A673 (cell line): ENCODE measurements at regions not wholly inside any gene's neighbourhood (a gene's known extent, or its start where the extent isn't known, plus 50 kb on each side); places are given as distances from the start of the nearest gene placed in this dataset.
A peak's percentile ranks its signal among the peaks of the same experiment; 100 is the strongest.

ENCODE experiments used
- BruUV-seq: library from RNA; stranded (reverse); fragments of 400-500 nt; replicated peaks from 2 replicates; lab custom pipeline; 2021; lab: Mats Ljungman, UMichigan
- CTCF ChIA-PET: fragments of 300-600 bp; sonication (Branson Sonifier 250); formaldehyde crosslinking; loops from one replicate; lab custom pipeline; 2022; ENCODE audit warnings: antibody characterized with exemption; lab: Charles Lee
- POLR2A ChIA-PET: fragments of 300-600 bp; sonication (Branson Sonifier 250); formaldehyde crosslinking; loops from one replicate; lab custom pipeline; 2022; ENCODE audit warnings: antibody characterized with exemption; ENCODE audit not compliant: low non-redundant PET; lab: Charles Lee
- DNase-seq: peaks from one replicate; pipeline ENCODE4 v3.0.0-alpha.2; 2015; ENCODE audit warnings: low spot score
- H3K27ac ChIP-seq: fragments of 200-600 bp; sonication (generic); 2 replicates; pipeline ENCODE4 v1.5.1; 2016; ENCODE audit warnings: mixed run types, low read depth, mild to moderate bottlenecking, mixed read lengths, antibody characterized with exemption, low read length; ENCODE audit not compliant: poor library complexity, severe bottlenecking
- H3K27me3 ChIP-seq: fragments of 200-600 bp; sonication (generic); replicated peaks from 2 replicates; pipeline ENCODE4 v1.6.1; 2017; ENCODE audit warnings: mixed run types, low read depth, mild to moderate bottlenecking, mixed read lengths, antibody characterized with exemption, low read length; ENCODE audit not compliant: insufficient read depth, poor library complexity
- H3K36me3 ChIP-seq: fragments of 200-600 bp; sonication (generic); 2 replicates; pipeline ENCODE4 v1.6.1; 2016; ENCODE audit warnings: mixed run types, mild to moderate bottlenecking, mixed read lengths, antibody characterized with exemption, low read length; ENCODE audit not compliant: insufficient read depth, poor library complexity, severe bottlenecking
- H3K4me1 ChIP-seq: fragments of 200-600 bp; sonication (generic); 2 replicates; pipeline ENCODE4 v1.6.1; 2017; ENCODE audit warnings: mixed run types, mild to moderate bottlenecking, mixed read lengths, antibody characterized with exemption, low read length; ENCODE audit not compliant: insufficient read depth, poor library complexity, severe bottlenecking
- H3K4me3 ChIP-seq: fragments of 200-600 bp; sonication (generic); 2 replicates; pipeline ENCODE4 v1.5.1; 2016; ENCODE audit warnings: low read depth, mixed run types, mild to moderate bottlenecking, mixed read lengths, low read length; ENCODE audit not compliant: poor library complexity, severe bottlenecking
- H3K9me3 ChIP-seq: fragments of 200-600 bp; sonication (generic); 2 replicates; pipeline ENCODE4 v1.6.1; 2016; ENCODE audit warnings: mixed run types, low read depth, mild to moderate bottlenecking, mixed read lengths, antibody characterized with exemption, low read length; ENCODE audit not compliant: poor library complexity, severe bottlenecking
- EZH2 ChIP-seq: fragments of 200-600 bp; sonication (generic); IDR thresholded peaks from 2 replicates; pipeline ENCODE4 v1.6.1; 2017; ENCODE audit warnings: borderline replicate concordance, low read depth, mild to moderate bottlenecking, mixed read lengths, antibody characterized with exemption, low read length; ENCODE audit not compliant: poor library complexity, severe bottlenecking
- intact Hi-C: fragments of 100-400 bp; cut with micrococcal nuclease; formaldehyde crosslinking; loops from one replicate; pipeline ENCODE4 v1.10.0; 2022; ENCODE audit not compliant: unreplicated experiment
- TF ChIP-seq, protein P1 (sequence below): fragments of 300-800, 200-600 bp; sonication (generic); conservative IDR thresholded peaks from 2 replicates; pipeline ENCODE4 v1.5.1; 2017; ENCODE audit warnings: low read depth, mild to moderate bottlenecking, antibody characterized with exemption, low read length, moderate library complexity, mixed read lengths

DNA sequence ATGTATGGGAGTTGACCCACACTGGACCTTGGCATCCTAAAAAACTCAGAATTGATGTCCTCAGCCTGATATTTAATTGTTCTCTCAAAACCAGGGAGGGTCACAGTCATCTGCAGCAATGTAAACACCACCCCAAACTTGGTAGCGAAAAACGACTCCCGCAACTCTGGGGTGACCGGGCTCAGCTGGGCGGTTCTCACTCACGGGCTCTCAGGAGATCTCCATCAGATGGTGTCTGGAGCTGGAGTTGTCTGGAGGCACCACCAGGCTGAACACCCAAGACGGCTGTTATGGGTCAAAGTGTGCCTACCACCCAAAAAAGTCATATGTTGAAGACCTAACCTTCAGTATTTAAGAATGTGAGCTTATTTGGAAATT, 50.9 kb upstream of the NXT1 start:
- no peaks in the 10 kb centered on the region for H3K36me3 ChIP-seq
- H3K4me3 ChIP-seq, result no peak overlapping the region
- no peak overlapping the region for H3K27ac ChIP-seq
- ChIA-PET POLR2A (no interaction called here), CTCF (no interaction called here)
- no peaks in the 10 kb centered on the region for H3K27me3 ChIP-seq
- no TSS peak for BruUV-seq
- no peak for DNase-seq
- H3K4me1 ChIP-seq, result no peaks in the 10 kb centered on the region
- TF ChIP-seq EZH2, result no peak
- TF ChIP-seq, protein P1, sequence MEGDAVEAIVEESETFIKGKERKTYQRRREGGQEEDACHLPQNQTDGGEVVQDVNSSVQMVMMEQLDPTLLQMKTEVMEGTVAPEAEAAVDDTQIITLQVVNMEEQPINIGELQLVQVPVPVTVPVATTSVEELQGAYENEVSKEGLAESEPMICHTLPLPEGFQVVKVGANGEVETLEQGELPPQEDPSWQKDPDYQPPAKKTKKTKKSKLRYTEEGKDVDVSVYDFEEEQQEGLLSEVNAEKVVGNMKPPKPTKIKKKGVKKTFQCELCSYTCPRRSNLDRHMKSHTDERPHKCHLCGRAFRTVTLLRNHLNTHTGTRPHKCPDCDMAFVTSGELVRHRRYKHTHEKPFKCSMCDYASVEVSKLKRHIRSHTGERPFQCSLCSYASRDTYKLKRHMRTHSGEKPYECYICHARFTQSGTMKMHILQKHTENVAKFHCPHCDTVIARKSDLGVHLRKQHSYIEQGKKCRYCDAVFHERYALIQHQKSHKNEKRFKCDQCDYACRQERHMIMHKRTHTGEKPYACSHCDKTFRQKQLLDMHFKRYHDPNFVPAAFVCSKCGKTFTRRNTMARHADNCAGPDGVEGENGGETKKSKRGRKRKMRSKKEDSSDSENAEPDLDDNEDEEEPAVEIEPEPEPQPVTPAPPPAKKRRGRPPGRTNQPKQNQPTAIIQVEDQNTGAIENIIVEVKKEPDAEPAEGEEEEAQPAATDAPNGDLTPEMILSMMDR, result no peak
- intact Hi-C loops, result no loop called here
- no peaks in the 10 kb centered on the region for H3K9me3 ChIP-seq

DNA sequence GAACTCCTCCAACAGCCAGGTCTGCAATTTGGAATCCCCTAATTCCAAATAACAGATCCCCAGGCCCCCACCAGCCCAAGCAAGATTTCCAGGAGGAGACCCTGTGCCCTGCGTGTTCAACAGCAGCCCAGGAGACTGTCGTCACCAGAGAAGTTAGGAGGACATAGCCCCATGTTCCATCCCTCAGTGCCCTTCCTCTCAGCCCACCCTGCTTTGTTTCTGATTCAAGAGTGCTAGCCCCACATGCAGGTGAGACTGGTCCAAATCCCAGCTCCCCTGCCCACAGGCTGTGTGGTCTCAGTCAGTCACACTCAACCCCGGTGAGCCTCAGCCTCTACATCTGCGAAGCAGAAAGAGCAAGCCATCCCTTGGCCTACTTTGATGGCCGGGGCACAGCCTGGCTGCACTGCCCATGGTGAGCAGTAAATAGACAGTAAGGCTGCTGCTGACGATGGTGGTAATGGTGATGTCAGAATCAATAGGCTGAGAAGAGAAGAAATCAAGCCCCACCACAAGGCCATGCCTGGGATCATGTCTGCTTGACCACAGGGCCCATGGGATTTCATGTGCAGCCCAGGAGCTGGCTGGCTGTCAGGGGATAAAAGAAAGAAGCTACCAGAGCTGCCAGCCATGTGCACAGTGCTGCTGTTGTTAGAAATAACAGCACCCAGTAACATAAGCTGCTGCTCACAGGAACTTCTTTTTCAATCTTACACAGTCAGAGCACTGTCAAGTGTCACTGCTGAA, 51.5 kb upstream of the NXT1 start:
- H3K4me1 ChIP-seq, result no peaks in the 10 kb centered on the region
- H3K27ac ChIP-seq, result no peak overlapping the region
- no TSS peak for BruUV-seq
- DNase-seq, result no peak
- CTCF ChIA-PET, result no interaction called here
- no peaks in the 10 kb centered on the region for H3K27me3 ChIP-seq
- H3K36me3 ChIP-seq, result no peaks in the 10 kb centered on the region
- intact Hi-C loops, result no loop called here
- TF ChIP-seq EZH2, result no peak
- TF ChIP-seq, protein P1, result no peak
- POLR2A ChIA-PET, result no interaction called here
- H3K9me3 ChIP-seq, result no peaks in the 10 kb centered on the region
- H3K4me3 ChIP-seq, result no peak overlapping the region

GRCh38 chr20:23298155-23298554, 52.4 kb upstream of the NXT1 start:
- intact Hi-C loops, result no loop called here
- Histone ChIP-seq H3K27me3 (no peaks in the 10 kb centered on the region), H3K36me3 (no peaks in the 10 kb centered on the region), H3K4me3 (no peak overlapping the region), H3K9me3 (no peaks in the 10 kb centered on the region), H3K27ac (no peak overlapping the region), H3K4me1 (no peaks in the 10 kb centered on the region)
- CTCF ChIA-PET, result no interaction called here
- DNase-seq, result peak; percentile 12
- no peak for TF ChIP-seq EZH2
- TF ChIP-seq, protein P1, result no peak
- no TSS peak for BruUV-seq
- POLR2A ChIA-PET, result no interaction called here
